HepG2 (cell line): ENCODE measurements at regions not wholly inside any gene's neighbourhood (a gene's known extent, or its start where the extent isn't known, plus 50 kb on each side); places are given as distances from the start of the nearest gene placed in this dataset.

Experiments
- ATAC-seq: fragments of 200-7000 bp; cut with Tn5 transposase; 3 replicates; pipeline ENCODE4 v1.9.1; 2020; ENCODE audit warnings: mild to moderate bottlenecking, moderate library complexity
- BruUV-seq: library from RNA; stranded (reverse); fragments of 400-500 nt; replicated peaks from 2 replicates; lab custom pipeline; 2021; lab: Mats Ljungman, UMichigan
- CTCF ChIA-PET: fragments of 300-600 bp; formaldehyde crosslinking; extraction: SDS; loops from one replicate; lab custom pipeline; 2021; ENCODE audit warnings: low total read pairs, inconsistent platforms, low intra/inter-chr PET ratio; lab: Yijun Ruan, JAX
- POLR2A ChIA-PET: fragments of 350-600 bp; sonication (Branson Sonifier 250); formaldehyde crosslinking; loops from one replicate; lab custom pipeline; 2020; ENCODE audit warnings: antibody characterized with exemption, inconsistent platforms; lab: Yijun Ruan, JAX
- DNase-seq: peaks from one replicate; pipeline ENCODE4 v3.0.0-alpha.2; 2015; ENCODE audit warnings: low spot score
- FAIRE-seq: peaks from 3 replicates; lab custom pipeline; 2011; peaks lifted over from hg19 to GRCh38; lab: Jason Lieb, UNC
- H2AFZ ChIP-seq: one replicate; pipeline ENCODE4 v1.6.1; 2011; ENCODE audit warnings: low read length, inconsistent platforms
- H3K27ac ChIP-seq: fragments of 300-600 bp; 3 replicates; pipeline ENCODE4 v1.8.0; 2011; ENCODE audit warnings: mixed run types, mild to moderate bottlenecking, mixed read lengths, low read length, inconsistent platforms; ENCODE audit not compliant: insufficient read depth; ENCODE audit errors: extremely low read length
- H3K27me3 ChIP-seq, 2 experiments: fragments of 200-600 bp in 1 of 2; 2 replicates in 1 of 2; 3 replicates in 1 of 2; pipeline versions ENCODE4 v1.6.0 to v1.8.0; 2011; ENCODE audit warnings: low read length in 2 of 2, mild to moderate bottlenecking in 2 of 2, moderate library complexity in 2 of 2, inconsistent platforms in 1 of 2; ENCODE audit not compliant: insufficient read depth in 2 of 2, control insufficient read depth in 1 of 2
- H3K36me3 ChIP-seq, 2 experiments: fragments of 200-600 bp in 1 of 2; replicated peaks in 1 of 2; 2 replicates in 1 of 2; 3 replicates in 1 of 2; pipeline versions ENCODE4 v1.5.1 to v1.8.0; 2011; ENCODE audit warnings: low read length in 2 of 2, inconsistent platforms in 1 of 2; ENCODE audit not compliant: insufficient read depth in 2 of 2, control insufficient read depth in 1 of 2
- H3K4me1 ChIP-seq: 2 replicates; pipeline ENCODE4 v1.5.1; 2012; ENCODE audit warnings: low read length, inconsistent platforms; ENCODE audit not compliant: insufficient read depth
- H3K4me2 ChIP-seq: 2 replicates; pipeline ENCODE4 v1.6.0; 2011; ENCODE audit warnings: low read depth, low read length, inconsistent platforms
- H3K4me3 ChIP-seq, 3 experiments: fragments of 200-600 bp in 1 of 3; sonication (generic), shearing (Covaris generic) in 1 of 3; replicated peaks in 1 of 3; 2 replicates each; pipeline ENCODE4 v1.5.1; 2011 to 2016; ENCODE audit warnings: low read length in 3 of 3, inconsistent platforms in 2 of 3, low read depth in 2 of 3, mild to moderate bottlenecking in 2 of 3, control low read depth in 1 of 3, mixed read lengths in 1 of 3; ENCODE audit not compliant: insufficient read depth in 1 of 3
- H3K79me2 ChIP-seq: one replicate; pipeline ENCODE4 v1.6.1; 2011; ENCODE audit warnings: low read length, inconsistent platforms; ENCODE audit not compliant: insufficient read depth
- H3K9ac ChIP-seq: 2 replicates; pipeline ENCODE4 v1.6.0; 2011; ENCODE audit warnings: mild to moderate bottlenecking, low read depth, low read length, inconsistent platforms; ENCODE audit not compliant: insufficient read depth
- H3K9me3 ChIP-seq: 2 replicates; pipeline ENCODE4 v1.5.1; 2012; ENCODE audit warnings: mild to moderate bottlenecking, low read length
- H4K20me1 ChIP-seq: 2 replicates; pipeline ENCODE4 v1.6.0; 2011; ENCODE audit warnings: inconsistent platforms, mild to moderate bottlenecking, low read length, moderate library complexity; ENCODE audit not compliant: insufficient read depth
- PRPF4 ChIP-seq: fragments of 200-400 bp; formaldehyde crosslinking; IDR thresholded peaks from 2 replicates; pipeline ENCODE4 v1.6.1; 2016; ENCODE audit warnings: low read length, low read depth; ENCODE audit not compliant: poor library complexity, severe bottlenecking
- SKI ChIP-seq: fragments of 450-650 bp; IDR thresholded peaks from one replicate; pipeline ENCODE4 v1.6.1; 2018; ENCODE audit warnings: mild to moderate bottlenecking; ENCODE audit not compliant: partially characterized antibody
- STAG1 ChIP-seq: sonication (generic); formaldehyde crosslinking; IDR thresholded peaks from 2 replicates; pipeline ENCODE4 v1.4.0; 2020; ENCODE audit warnings: missing genetic modification reagents
- WGBS: methylation state at CpG from one replicate; pipeline ENCODE4 v1.1.6; 2017; ENCODE audit warnings: low lambda C conversion rate; 5-methylcytosine and 5-hydroxymethylcytosine counted together
- in situ Hi-C: cut with HindIII; loops from 2 replicates; pipeline ENCODE4 v1.10.0; 2017; ENCODE audit warnings: low pct_unique_long_range_greater_than_20kb; ENCODE audit not compliant: extremely low pct_ligation_motif_present
- intact Hi-C: fragments of 100-400 bp; cut with micrococcal nuclease; formaldehyde crosslinking; loops from one replicate; pipeline ENCODE4 v1.10.0; 2022; ENCODE audit not compliant: unreplicated experiment
- TF ChIP-seq, protein P1 (sequence below): sonication (generic); formaldehyde crosslinking; conservative IDR thresholded peaks from 2 replicates; pipeline ENCODE4 v1.8.0; 2022; ENCODE audit warnings: missing genetic modification reagents
- TF ChIP-seq, protein P2 (sequence below): sonication (generic); formaldehyde crosslinking; IDR thresholded peaks from 2 replicates; pipeline ENCODE4 v1.5.0; 2020; ENCODE audit warnings: mild to moderate bottlenecking, missing genetic modification reagents, moderate library complexity

GRCh38 chr4:54840992-54841768 is 183.4 kb downstream of the KIT start:
- FAIRE-seq (no peak), ATAC-seq (no peak; the same call in 2 of the 3 replicates), DNase-seq (no peak)
- in situ Hi-C loops = no loop called here
- no peaks in the 10 kb centered on the region for H3K79me2 ChIP-seq
- BruUV-seq = no TSS peak
- no peak overlapping the region for H3K27ac ChIP-seq
- H4K20me1 ChIP-seq = no peaks in the 10 kb centered on the region
- no peak overlapping the region for H3K4me2 ChIP-seq
- no peaks in the 10 kb centered on the region for H3K9me3 ChIP-seq
- WGBS = 0% methylated on average over 1 of the region's 2 CpGs
- H3K36me3 ChIP-seq = no peaks in the 10 kb centered on the region
- TF ChIP-seq, protein P1, sequence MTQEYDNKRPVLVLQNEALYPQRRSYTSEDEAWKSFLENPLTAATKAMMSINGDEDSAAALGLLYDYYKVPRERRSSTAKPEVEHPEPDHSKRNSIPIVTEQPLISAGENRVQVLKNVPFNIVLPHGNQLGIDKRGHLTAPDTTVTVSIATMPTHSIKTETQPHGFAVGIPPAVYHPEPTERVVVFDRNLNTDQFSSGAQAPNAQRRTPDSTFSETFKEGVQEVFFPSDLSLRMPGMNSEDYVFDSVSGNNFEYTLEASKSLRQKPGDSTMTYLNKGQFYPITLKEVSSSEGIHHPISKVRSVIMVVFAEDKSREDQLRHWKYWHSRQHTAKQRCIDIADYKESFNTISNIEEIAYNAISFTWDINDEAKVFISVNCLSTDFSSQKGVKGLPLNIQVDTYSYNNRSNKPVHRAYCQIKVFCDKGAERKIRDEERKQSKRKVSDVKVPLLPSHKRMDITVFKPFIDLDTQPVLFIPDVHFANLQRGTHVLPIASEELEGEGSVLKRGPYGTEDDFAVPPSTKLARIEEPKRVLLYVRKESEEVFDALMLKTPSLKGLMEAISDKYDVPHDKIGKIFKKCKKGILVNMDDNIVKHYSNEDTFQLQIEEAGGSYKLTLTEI (CRISPR knock-in tag) = no peak
- TF ChIP-seq SKI (no peak), STAG1 (CRISPR knock-in tag) (peak; percentile 32; the same call in 1 of the 2 replicates), PRPF4 (no peak)
- TF ChIP-seq, protein P2, sequence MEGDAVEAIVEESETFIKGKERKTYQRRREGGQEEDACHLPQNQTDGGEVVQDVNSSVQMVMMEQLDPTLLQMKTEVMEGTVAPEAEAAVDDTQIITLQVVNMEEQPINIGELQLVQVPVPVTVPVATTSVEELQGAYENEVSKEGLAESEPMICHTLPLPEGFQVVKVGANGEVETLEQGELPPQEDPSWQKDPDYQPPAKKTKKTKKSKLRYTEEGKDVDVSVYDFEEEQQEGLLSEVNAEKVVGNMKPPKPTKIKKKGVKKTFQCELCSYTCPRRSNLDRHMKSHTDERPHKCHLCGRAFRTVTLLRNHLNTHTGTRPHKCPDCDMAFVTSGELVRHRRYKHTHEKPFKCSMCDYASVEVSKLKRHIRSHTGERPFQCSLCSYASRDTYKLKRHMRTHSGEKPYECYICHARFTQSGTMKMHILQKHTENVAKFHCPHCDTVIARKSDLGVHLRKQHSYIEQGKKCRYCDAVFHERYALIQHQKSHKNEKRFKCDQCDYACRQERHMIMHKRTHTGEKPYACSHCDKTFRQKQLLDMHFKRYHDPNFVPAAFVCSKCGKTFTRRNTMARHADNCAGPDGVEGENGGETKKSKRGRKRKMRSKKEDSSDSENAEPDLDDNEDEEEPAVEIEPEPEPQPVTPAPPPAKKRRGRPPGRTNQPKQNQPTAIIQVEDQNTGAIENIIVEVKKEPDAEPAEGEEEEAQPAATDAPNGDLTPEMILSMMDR (CRISPR knock-in tag) = peak; percentile 26; the same call in 1 of the 2 replicates
- ChIA-PET CTCF (no interaction called here), POLR2A (no interaction called here)
- H3K9ac ChIP-seq = no peak overlapping the region
- H3K4me3 ChIP-seq = no peak overlapping the region
- H2AFZ ChIP-seq = no peak overlapping the region
- H3K4me1 ChIP-seq = no peaks in the 10 kb centered on the region
- no peaks in the 10 kb centered on the region for H3K27me3 ChIP-seq
- intact Hi-C loops = no loop called here
